Muscle of leg (tissue), 3 donors: ENCODE measurements at regions not wholly inside any gene's neighbourhood (a gene's known extent, or its start where the extent isn't known, plus 50 kb on each side); places are given as distances from the start of the nearest gene placed in this dataset.

Experiments
- DNase-seq: peaks from one replicate; pipeline ENCODE4 v3.0.0; 2013
- H3K27ac ChIP-seq: one replicate; pipeline ENCODE4 v1.5.1; 2013; ENCODE audit warnings: mild to moderate bottlenecking, low read length, control low read depth
- H3K27me3 ChIP-seq: one replicate; pipeline ENCODE4 v1.6.1; 2013; ENCODE audit warnings: low read length; ENCODE audit not compliant: control insufficient read depth, insufficient read depth
- H3K36me3 ChIP-seq: one replicate; pipeline ENCODE4 v1.6.1; 2013; ENCODE audit warnings: low read length; ENCODE audit not compliant: control insufficient read depth, insufficient read depth
- H3K4me1 ChIP-seq: one replicate; pipeline ENCODE4 v1.6.1; 2013; ENCODE audit warnings: low read length; ENCODE audit not compliant: control insufficient read depth, insufficient read depth
- H3K4me3 ChIP-seq: one replicate; pipeline ENCODE4 v1.5.1; 2013; ENCODE audit warnings: low read length, control low read depth
- H3K9me3 ChIP-seq: replicated peaks from 2 replicates; pipeline ENCODE4 v1.6.1; 2013; ENCODE audit warnings: low read depth, low read length; ENCODE audit not compliant: control insufficient read depth
- WGBS: methylation state at CpG from one replicate; pipeline ENCODE4 v1.1.5; 2013; ENCODE audit warnings: missing lambda C conversion rate; ENCODE audit not compliant: insufficient coverage; 5-methylcytosine and 5-hydroxymethylcytosine counted together

GRCh38 chr2:34401186-34401585 lies 802.1 kb upstream of the FAM98A start:
- Histone ChIP-seq H3K36me3 (no peaks in the 10 kb centered on the region), H3K4me3 (no peak overlapping the region), H3K27ac (no peak overlapping the region), H3K9me3 (no peaks in the 10 kb centered on the region), H3K27me3 (no peaks in the 10 kb centered on the region), H3K4me1 (no peaks in the 10 kb centered on the region)
- no peak for DNase-seq
- 76% methylated on average over 2 of the region's 5 CpGs for WGBS

- 50% methylated on average over 1 of the region's 2 CpGs for WGBS
- H3K27ac ChIP-seq = no peak overlapping the region
- DNase-seq = no peak
- no peaks in the 10 kb centered on the region for H3K27me3 ChIP-seq
- H3K36me3 ChIP-seq = no peaks in the 10 kb centered on the region
- no peaks in the 10 kb centered on the region for H3K4me1 ChIP-seq
- H3K4me3 ChIP-seq = no peak overlapping the region
- no peaks in the 10 kb centered on the region for H3K9me3 ChIP-seq
Observed at GRCh38 chr2:34388446-34388845, 789.3 kb upstream of the FAM98A start.

GRCh38 chr2:34387536-34387935 lies 788.4 kb upstream of the FAM98A start:
- no peaks in the 10 kb centered on the region for H3K4me1 ChIP-seq
- H3K27ac ChIP-seq = no peak overlapping the region
- 67% methylated on average over 1 of the region's 3 CpGs for WGBS
- no peak overlapping the region for H3K4me3 ChIP-seq
- H3K27me3 ChIP-seq = no peaks in the 10 kb centered on the region
- H3K36me3 ChIP-seq = no peaks in the 10 kb centered on the region
- no peak for DNase-seq
- no peaks in the 10 kb centered on the region for H3K9me3 ChIP-seq

GRCh38 chr2:34379586-34379985 lies 780.5 kb upstream of the FAM98A start:
- H3K27me3 ChIP-seq = no peaks in the 10 kb centered on the region
- H3K4me1 ChIP-seq = no peaks in the 10 kb centered on the region
- H3K36me3 ChIP-seq = no peaks in the 10 kb centered on the region
- H3K27ac ChIP-seq = no peak overlapping the region
- H3K9me3 ChIP-seq = no peaks in the 10 kb centered on the region
- H3K4me3 ChIP-seq = no peak overlapping the region
- DNase-seq = no peak
- 43% methylated on average over 1 of the region's 2 CpGs for WGBS

GRCh38 chr2:34373586-34374233 lies 774.6 kb upstream of the FAM98A start:
- no peak for DNase-seq
- WGBS = no CpG with 5 or more reads among the region's 4 CpGs
- H3K9me3 ChIP-seq = no peaks in the 10 kb centered on the region
- H3K36me3 ChIP-seq = no peaks in the 10 kb centered on the region
- no peak overlapping the region for H3K27ac ChIP-seq
- no peaks in the 10 kb centered on the region for H3K4me1 ChIP-seq
- no peaks in the 10 kb centered on the region for H3K27me3 ChIP-seq
- H3K4me3 ChIP-seq = no peak overlapping the region

- Histone ChIP-seq H3K36me3 (no peaks in the 10 kb centered on the region), H3K4me3 (no peak overlapping the region), H3K4me1 (no peaks in the 10 kb centered on the region), H3K27me3 (no peaks in the 10 kb centered on the region), H3K9me3 (no peaks in the 10 kb centered on the region), H3K27ac (no peak overlapping the region)
- no peak for DNase-seq
- WGBS = no CpG with 5 or more reads among the region's 2 CpGs
Observed at GRCh38 chr2:34372967-34373366, 773.9 kb upstream of the FAM98A start.

GRCh38 chr2:34371711-34372110 lies 772.6 kb upstream of the FAM98A start:
- DNase-seq = no peak
- Histone ChIP-seq H3K36me3 (no peaks in the 10 kb centered on the region), H3K4me1 (no peaks in the 10 kb centered on the region), H3K27me3 (no peaks in the 10 kb centered on the region), H3K27ac (no peak overlapping the region), H3K4me3 (no peak overlapping the region), H3K9me3 (no peaks in the 10 kb centered on the region)
- WGBS = 72% methylated on average over 2 of the region's 3 CpGs

GRCh38 chr2:34368304-34368703 lies 769.2 kb upstream of the FAM98A start:
- no peak for DNase-seq
- H3K4me3 ChIP-seq = no peak overlapping the region
- H3K9me3 ChIP-seq = no peaks in the 10 kb centered on the region
- no peaks in the 10 kb centered on the region for H3K27me3 ChIP-seq
- H3K36me3 ChIP-seq = no peaks in the 10 kb centered on the region
- no peak overlapping the region for H3K27ac ChIP-seq
- 20% methylated on average over 1 of the region's 1 CpG for WGBS
- H3K4me1 ChIP-seq = no peaks in the 10 kb centered on the region

GRCh38 chr2:34365932-34366331 lies 766.8 kb upstream of the FAM98A start:
- no CpG with 5 or more reads among the region's 3 CpGs for WGBS
- no peak overlapping the region for H3K27ac ChIP-seq
- no peaks in the 10 kb centered on the region for H3K9me3 ChIP-seq
- no peaks in the 10 kb centered on the region for H3K27me3 ChIP-seq
- H3K4me3 ChIP-seq = no peak overlapping the region
- no peak for DNase-seq
- H3K36me3 ChIP-seq = no peaks in the 10 kb centered on the region
- no peaks in the 10 kb centered on the region for H3K4me1 ChIP-seq

GRCh38 chr2:34365512-34365911 lies 766.4 kb upstream of the FAM98A start:
- DNase-seq = no peak
- Histone ChIP-seq H3K4me1 (no peaks in the 10 kb centered on the region), H3K36me3 (no peaks in the 10 kb centered on the region), H3K9me3 (no peaks in the 10 kb centered on the region), H3K27ac (no peak overlapping the region), H3K4me3 (no peak overlapping the region), H3K27me3 (no peaks in the 10 kb centered on the region)
- WGBS = no CpG with 5 or more reads among the region's 2 CpGs

- no peaks in the 10 kb centered on the region for H3K27me3 ChIP-seq
- no peaks in the 10 kb centered on the region for H3K4me1 ChIP-seq
- H3K4me3 ChIP-seq = no peak overlapping the region
- H3K9me3 ChIP-seq = no peaks in the 10 kb centered on the region
- no peaks in the 10 kb centered on the region for H3K36me3 ChIP-seq
- no CpG with 5 or more reads among the region's 2 CpGs for WGBS
- no peak overlapping the region for H3K27ac ChIP-seq
- DNase-seq = no peak
Observed at GRCh38 chr2:34353509-34354113, 754.5 kb upstream of the FAM98A start.
